Activated CD4-positive, alpha-beta T cell treated with anti-CD3 and anti-CD28 coated beads, Interleukin-2, Interleukin-6, amounts not matched to agents 100 ng/mL and 50 ng/mL, durations not matched to agents 16 hours and 8 hours (primary cell): ENCODE measurements at regions not wholly inside any gene's neighbourhood (a gene's known extent, or its start where the extent isn't known, plus 50 kb on each side); places are given as distances from the start of the nearest gene placed in this dataset.
"Not testable (repeated sequence)": the region's sequence is repeated elsewhere in the genome, so short reads cannot be mapped to it uniquely, and the experiment has no call there.

Experiments used
- DNase-seq: peaks from one replicate; pipeline ENCODE4 v3.0.0-alpha.2; 2020

DNA sequence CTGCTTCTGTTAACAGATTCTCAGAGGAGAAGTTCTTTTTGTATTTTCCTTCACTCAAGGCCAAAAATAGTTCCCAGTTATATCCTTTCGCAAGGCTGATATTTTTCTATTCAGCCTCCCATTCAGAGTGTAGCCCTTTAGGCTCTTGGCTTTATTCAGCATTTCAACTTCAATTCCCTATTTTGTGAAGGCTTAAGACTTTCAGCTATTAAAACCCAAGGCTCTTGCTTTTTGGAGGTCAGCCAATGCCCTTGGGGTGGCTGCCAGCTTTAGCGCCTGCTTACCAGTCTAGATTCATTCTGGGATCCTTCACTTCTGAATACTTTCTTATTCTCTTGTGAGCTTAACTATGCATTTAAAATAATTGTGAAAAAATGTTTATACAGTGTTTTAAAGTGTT lies 57.3 kb upstream of the ADGRA3 start:
- no peak for DNase-seq

DNA sequence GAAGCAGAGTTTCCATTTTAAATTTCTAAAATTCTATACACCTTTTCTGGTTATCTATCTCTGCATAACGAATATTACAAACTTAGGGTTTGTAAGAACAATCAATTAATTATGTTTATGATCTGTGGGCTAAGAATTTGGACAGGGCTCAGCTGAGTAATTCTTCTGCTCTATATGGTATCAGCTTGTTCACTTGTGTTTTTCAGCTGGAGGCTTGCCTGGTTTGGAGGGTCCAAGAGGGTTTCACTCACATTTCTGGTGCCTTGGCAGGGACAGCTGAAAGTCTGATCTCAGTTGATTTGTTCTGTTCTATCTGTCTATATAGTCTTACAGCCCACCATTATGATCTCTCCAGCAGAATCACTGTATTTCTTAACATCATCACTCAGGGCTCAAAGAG lies 57.8 kb upstream of the ADGRA3 start:
- no peak for DNase-seq

DNA sequence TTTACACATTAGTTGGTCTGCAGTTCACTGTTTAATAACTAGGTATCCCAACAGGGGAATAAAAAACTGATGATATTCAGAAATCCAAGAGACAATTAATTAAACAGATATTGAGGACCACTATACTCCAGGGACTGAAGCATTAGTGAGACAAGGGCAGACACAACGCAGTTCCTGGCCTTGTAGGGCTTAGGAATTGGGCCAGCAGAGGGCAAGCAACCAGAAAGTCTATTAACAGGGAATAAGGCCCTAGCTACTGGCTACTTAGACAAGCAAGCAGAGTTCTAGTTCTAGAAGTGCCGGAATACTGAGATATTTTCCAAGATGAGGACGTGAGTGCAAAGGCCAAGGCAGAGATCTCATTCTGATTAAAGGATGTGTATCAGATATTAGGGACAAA lies 58.6 kb upstream of the ADGRA3 start:
- no peak for DNase-seq

DNA sequence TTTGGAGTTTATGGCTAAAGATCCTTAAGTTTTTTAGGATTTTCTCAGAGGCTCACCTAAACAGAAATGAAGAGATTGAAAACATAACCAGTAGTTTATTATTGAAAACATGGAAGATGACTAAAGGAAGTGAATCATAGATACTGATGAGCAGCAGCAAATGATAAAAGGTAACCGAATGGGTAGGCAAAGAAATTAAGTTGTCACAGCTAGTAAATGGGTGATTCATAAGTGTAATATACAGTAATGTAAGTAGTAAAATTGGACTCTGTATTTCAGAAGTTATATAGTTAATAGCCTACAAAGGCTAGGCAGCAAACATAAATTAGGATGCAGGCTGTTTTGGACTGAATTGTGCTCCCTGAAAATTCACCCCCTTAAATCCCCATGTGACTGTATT lies 59.0 kb upstream of the ADGRA3 start:
- no peak for DNase-seq

DNA sequence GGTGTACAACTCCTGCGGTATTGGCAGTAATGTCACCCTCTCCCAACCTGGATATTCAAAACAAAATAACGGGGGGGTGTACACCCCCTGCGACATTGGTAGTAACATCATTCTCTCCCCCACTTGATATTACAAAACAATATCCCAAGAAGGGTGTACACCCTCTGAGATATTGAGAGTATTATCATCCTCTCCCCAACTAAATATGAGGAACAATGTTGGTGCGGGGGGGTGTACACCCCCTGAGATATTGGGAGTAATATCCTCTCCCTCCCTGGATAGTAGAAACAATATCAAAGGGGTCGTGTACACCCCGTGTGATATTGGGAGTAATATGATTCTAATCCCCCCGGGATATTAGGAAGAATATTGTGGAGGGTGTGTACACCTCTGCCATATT lies 71.4 kb upstream of the ADGRA3 start:
- DNase-seq: no peak

DNA sequence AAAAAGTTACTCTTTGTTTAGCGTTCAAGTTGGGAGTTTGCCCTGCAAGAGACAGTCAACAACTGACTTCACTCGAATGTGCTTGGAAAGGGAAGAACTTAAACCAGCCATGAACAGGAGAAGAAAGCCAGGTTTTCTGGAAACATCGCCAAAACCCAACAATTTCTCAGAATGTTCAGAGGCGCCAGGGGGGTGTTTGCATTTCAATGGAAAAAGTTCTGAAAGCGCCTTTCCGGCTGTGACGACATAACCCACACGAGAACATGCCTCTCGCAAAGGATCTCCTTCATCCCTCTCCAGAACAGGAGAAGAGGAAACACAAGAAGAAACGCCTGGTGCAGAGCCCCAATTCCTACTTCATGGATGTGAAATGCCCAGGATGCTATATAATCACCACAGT lies 78.1 kb upstream of the ADGRA3 start:
- DNase-seq: no peak

DNA sequence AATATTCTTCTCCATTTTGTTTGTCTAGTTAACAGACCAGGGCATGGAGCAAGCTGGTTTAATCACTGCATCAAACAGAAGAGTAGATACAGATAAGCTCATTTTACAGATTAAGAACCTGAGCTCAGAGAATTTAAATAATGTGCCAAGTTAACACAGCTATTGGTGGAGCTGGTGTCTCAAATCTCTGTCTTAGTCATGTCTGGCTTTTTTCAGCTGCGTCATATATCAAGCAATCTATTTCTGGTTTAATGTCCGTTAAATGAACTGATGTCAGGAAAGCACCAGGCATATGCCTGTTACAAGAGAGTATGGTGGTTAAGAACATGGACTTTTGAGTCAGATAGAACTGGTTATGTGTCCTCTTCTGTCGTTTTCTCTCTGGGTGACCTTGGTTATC lies 79.8 kb upstream of the ADGRA3 start:
- DNase-seq: no peak

DNA sequence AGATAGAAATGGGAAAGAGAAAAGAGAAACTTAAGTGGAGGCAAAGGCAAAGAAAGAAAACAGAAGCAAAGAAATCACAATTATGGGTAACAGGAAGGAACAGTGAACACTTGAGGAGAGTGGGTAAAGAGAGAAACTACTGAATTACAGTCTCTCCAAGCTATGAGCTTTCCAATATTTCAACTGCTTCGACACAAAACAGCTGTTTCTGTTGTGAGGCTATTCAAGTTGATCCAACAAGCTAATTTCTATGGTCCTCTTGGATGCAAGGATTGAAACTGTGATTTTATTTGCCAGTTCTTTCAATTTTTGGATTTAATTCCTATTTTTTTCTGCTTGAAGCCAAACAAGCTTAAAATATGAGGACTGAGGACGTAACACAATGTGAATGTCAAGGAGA lies 80.5 kb upstream of the ADGRA3 start:
- no peak for DNase-seq

DNA sequence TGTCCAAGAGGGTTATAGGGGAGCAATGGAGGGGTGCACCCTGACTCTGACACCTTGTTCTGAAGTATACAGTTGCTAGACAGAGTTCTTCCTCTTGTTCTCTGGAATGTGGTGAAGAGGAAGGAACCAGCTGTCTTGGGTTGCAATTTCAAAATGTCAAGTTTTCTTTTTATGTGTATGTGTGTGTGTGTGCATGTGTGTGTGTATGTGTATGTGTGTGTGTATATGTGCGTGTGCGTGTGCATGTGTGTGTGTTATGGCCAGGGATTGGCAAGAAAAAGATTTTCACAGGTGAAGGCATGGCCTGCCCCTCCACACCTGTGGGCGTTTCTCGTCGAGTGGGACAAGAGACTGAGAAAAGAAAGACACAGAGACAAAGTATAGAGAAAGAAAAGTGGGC lies 81.6 kb upstream of the ADGRA3 start:
- DNase-seq: no peak

DNA sequence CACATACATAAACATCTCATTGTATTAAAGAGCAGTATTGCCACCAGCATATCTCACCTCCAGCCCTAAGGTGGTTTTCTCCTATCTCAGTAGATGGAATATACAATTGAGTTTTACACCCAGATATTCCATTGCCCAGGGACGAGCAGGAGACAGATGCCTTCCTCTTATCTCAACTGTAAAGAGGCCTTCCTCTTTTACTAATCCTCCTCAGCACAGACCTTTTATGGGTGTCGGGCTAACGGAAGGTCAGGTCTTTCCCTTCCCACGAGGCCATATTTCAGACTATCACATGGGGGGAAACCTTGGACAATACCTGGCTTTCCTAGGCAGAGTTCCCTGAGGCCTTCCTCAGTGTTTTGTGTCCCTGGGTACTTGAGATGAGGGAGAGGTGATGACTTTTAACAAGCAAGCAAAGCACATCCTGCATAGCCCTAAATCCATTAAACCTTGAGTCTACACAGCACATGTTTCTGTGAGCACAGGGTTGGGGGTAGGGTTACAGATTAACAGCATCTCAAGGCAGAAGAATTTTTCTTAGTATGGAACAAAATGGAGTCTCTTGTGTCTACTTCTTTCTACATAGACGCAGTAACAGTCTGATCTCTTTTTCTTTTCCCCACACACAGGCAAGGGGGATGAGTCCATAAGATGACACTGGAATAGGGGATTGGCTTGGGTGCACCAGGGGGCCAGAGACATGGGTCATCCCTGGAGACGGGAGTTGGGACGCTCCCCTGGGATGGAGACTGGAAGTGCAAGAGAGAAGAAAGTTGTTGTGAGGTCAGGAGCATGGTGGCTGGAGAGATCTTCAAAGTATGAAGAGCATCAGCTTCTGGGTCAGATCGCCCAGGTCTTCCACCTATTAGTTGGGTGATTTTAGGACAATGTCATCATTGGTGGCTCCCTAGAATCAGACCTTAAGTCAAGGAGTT lies 82.5 kb upstream of the ADGRA3 start:
- not testable (repeated sequence) for DNase-seq

DNA sequence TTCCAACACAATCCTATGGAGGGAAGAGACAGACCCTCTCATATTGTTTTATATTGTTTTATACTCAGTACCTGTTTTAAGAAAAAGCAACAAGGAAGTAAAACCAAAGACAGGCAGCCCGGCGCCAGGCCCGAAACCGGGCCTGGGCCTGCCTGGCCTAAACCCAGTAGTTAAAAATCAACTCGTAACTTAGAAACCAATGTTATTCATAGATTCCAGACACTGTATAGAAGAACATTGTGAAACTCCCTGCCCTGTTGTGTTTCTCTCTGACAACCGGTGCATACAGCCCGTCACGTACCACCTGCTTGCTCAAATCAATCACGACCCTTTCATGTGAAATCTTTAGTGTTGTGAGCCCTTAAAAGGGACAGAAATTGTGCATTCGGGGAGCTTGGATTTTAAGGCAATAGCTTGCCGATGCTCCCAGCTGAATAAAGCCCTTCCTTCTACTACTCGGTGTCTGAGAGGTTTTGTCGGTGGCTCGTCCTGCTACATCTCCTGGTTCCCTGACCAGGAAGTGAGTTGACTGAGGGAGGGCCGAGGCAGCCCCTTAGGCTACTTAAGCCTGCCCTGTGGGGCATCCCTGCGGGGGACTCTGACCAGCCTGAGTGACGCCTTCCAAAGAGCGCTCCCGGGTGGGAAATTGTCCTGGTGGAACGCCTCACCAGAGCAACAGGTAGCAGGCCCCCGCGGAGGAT lies 83.5 kb upstream of the ADGRA3 start:
- not testable (repeated sequence) for DNase-seq

DNA sequence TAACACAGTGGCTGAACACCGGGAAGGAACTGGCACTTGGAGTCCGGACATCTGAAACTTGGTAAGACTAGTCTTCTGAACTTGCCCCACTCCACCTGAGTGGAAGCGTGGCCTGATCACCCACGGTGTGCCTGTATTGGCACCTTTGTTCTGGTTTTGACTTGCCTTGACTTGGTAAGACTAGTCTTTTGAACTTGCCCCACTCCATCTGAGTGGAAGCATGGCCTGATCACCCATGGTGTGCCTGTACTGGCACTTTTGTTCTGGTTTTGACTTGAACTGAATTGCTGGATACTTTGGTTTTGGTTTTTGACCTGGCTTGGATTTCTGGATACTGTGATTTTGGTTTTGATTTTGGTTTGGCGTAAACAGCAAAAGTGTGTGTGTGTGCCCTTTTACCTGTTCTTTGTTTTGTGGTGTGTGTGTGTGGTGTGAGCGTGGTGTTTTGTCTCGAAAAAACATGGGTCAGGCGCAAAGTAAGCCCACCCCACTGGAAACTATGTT lies 84.1 kb upstream of the ADGRA3 start:
- DNase-seq: not testable (repeated sequence)

DNA sequence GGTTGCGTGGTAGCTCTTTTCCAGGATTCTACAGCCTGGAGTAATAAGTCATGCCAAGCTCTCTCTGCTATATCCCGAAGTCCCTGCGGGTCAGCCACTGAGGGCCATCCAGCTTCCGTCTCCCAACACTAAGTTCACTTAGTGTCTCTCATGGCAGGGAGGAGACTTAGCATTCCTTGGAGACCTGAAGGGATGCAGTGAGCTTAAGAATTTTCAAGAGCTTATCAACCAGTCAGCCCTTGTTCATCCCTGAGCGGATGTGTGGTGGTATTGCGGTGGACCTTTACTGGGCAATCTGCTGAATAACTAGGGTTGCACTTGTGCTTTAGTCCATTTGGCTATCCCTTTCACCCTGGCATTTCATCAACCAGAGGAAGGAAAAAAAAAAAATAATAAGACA lies 85.8 kb upstream of the ADGRA3 start:
- DNase-seq: not testable (repeated sequence)

DNA sequence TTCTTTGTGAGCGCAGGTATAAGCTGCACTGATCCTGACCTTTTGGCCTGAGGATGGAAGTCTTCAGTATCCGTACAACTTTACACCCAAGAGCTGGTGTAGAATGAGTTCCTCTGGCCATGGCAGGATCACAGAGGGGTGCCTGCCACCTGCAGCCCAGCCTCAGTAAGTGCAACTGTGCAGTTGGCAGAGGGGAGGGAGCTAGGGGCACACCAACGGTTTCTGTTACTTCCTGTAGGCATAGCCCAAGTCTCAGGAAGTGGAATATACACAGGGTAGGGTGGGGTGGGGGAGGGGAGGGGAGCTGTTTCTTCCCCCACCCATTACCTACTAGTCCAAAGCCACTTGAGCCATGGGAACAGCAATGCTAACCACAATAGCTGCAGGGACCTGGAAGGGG lies 85.4 kb upstream of the GBA3 start:
- peak; percentile 43 for DNase-seq

DNA sequence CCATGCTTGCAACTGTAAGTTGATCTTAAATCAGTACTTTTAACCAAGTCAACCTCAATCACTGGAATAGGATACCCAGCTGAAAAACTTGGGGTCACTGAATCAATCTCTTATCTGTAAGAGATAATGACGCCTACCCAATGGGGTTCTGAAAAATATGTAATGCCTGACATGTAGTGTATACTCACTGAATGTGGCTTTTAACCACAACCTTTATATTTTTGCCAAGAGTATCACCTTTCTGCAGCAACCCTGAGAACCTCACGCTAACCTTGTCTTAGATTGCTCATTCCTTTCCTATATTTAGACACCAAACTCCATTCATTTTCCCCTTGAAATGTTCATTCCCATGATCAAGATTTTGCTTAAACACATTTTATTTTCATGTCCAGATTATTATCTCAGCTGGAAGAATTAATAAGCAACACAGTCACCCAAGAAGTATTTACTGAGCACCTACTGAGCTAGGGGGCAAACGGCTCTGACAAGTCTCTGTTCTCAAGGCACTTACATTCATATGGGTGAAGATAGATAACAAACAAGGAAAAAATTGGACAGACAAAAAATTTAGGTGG lies 82.7 kb upstream of the GBA3 start:
- DNase-seq: not testable (repeated sequence)

DNA sequence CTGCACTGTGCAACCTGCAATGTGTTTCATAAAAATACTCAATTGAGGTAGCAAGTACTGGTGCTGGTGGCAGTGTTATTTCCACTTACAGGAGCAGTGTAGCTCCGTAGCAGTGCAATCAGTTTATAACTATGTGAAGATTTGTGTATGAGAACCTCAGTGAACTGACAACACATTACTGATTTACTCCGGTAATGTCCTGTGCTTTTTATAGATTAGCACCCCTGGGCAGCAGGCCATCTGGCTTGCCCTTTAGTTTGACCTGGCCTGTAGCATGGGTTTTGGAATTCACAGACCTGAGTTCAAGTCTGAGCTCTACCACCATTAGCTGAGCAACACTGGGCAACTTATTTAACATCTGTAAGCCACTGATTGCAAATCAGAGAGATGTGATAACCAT lies 78.6 kb upstream of the GBA3 start:
- no peak for DNase-seq

DNA sequence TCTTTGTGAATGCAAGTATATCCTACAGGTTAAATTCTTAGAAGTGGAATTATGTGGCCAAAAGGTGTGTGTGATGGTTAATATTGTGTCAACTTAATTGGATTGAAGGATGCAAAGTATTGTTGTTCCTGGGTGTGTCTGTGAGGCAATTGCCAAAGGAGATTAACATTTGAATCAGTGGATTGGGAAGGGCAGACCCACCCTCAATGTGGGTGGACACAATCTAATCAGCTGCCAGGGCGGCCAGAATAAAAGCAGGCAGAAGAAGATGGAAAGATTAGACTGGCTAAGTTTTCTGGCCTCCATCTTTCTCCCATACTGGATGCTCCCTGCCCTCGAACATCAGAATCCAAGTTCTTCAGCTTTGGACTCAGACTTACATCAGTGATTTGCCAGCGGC lies 76.2 kb upstream of the GBA3 start:
- DNase-seq: no peak

DNA sequence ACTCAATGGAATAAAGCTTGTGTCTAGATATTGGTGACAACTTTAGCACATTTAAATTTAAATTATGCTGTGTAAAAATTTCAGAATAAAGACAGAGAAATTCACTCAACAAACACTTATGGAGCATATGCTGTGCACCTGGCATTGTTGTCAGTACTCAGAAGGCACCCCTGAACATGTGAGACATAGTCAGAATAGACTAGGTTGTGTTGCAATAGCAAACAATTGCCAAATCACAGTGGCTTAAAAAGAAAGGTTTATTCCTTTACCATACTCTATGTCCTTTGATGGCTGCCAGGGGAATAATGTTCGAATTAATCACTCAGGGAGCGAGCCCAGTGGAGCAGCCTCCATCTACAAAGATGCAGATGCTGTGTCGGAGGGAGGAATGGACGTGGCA lies 72.6 kb upstream of the GBA3 start:
- DNase-seq: not testable (repeated sequence)

DNA sequence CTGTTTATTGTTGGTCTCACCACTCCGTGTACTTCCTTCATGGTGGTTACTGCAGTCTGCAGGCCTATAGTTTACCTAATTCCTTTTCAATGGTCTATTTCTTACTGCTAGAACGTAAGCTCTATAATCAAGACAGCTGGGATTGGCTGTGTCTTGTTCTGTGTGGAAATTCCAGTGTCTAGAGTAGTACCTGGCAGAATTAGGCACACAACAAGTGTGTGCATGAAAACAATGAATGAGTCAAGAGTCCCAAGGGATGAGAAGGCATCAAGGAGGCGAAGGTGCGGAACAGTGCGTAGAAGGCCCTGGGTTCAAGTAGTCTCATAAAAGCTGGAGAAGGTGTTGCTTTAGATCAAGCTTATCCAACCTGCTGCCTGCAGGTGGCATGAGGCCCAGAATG lies 70.8 kb upstream of the GBA3 start:
- DNase-seq: not testable (repeated sequence)

DNA sequence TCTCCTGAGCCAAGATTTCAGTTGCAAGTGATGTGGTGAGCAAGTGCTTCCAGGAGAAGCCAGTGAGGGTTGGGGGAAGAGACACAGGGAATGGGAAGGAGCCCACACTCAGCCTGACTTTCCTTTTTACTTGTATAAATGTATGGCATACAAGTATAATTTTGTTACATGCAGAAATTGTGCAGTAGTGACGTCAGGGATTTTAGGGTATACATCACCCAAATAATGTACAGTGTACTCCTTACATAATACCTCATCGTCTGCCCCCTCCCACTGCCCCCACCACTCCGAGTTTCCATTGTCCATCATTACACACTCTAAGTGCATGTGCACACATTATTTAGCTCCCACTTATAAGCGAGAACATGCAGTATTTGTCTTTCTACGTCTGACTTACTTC lies 68.7 kb upstream of the GBA3 start:
- not testable (repeated sequence) for DNase-seq

DNA sequence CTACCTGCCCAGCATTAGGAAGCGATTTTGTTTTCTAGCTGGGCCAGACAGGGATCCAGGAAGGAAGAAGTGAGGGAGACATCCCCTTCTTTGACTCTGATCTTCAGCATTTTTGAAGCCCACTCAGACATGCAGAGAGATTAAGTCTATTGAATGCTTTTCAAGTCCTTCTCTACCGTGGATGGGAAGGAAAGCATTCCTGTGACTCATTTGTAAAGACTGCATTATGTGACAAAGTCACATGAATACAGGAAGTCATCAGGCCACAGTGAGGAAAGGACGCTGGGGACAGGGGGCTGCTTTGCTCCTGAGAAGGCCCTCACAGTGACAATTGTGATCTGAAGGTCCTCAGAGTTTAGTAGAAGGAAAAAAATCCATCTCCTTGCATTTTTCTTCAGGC lies 67.4 kb upstream of the GBA3 start:
- DNase-seq: no peak

DNA sequence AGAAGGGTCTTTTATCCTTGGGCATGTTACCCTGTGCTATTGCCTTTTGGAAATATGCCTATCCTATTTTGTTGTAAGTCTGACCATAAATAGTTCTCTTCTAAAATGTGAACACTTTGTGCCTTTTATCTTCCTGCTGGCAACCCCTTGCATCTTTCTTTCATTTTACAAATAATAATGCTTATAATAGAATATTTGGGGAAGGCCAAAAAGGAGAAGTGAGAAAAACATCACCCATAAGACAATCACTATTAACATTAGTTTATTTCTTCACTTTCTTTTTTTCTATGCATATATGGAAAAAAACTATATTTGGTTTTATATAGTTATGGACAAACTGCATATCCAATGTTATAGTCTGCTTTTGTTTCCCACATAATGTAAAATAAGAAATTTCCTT lies 64.9 kb upstream of the GBA3 start:
- not testable (repeated sequence) for DNase-seq

DNA sequence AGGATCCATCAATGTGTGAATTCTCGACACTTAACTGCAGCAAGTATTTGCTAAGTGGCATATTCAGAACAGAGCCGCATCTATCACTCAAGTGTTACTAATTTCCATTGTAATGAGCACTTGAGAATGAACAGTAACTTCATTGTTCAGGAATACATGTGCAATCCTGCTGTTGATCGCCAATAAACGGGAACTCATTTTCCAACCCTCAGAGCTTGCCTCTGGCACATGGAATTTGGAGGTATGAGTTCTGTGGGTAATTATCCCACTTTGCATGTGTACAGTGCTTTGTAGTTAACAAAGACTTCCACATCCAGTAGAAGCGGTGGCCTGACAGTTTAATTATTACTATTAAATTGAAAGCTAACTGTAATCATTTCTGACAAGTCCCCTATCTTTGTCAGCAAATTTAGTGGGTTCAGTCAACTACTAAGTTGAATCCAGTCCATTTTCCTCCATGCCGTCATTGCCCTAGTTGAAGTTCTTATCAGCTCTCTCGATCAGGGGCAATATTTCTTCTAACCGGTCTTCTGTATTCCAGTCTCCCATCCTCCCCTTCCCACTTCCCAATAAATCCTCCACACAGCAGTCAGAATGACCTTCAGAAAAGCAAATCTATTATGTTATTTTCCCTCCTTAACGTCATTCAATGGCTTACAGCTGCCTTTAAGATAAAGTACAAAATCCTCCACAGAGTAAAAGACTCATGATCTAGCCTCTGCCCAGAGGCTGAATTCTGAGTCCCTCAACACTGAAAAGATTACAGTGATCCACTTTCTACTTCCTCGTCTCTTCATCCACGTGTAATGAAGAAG lies 62.4 kb upstream of the GBA3 start:
- DNase-seq: not testable (repeated sequence)
